Ascending aorta (tissue), 2 donors: ENCODE measurements at regions not wholly inside any gene's neighbourhood (a gene's known extent, or its start where the extent isn't known, plus 50 kb on each side); places are given as distances from the start of the nearest gene placed in this dataset.

Source experiments
- DNase-seq, 2 donors: peaks; one replicate each; pipeline ENCODE4 v3.0.0-alpha.2; 2019; ENCODE audit warnings: low spot score in 2 of 2
- H3K27ac ChIP-seq, 2 donors: fragments of 200-600 bp; sonication (generic); one replicate each; pipeline ENCODE4 v1.5.1; 2016 to 2017; ENCODE audit warnings: mild to moderate bottlenecking in 1 of 2
- H3K27me3 ChIP-seq: fragments of 200-600 bp; sonication (generic); one replicate; pipeline ENCODE4 v1.5.1; 2017
- H3K36me3 ChIP-seq, 2 donors: fragments of 200-600 bp; sonication (generic); one replicate each; pipeline ENCODE4 v1.5.1; 2016
- H3K4me1 ChIP-seq, 2 donors: fragments of 200-600 bp; sonication (generic); one replicate each; pipeline ENCODE4 v1.5.1; 2016 to 2017; ENCODE audit warnings: mild to moderate bottlenecking in 1 of 2
- H3K4me3 ChIP-seq, 2 donors: fragments of 200-600 bp; sonication (generic); one replicate each; pipeline ENCODE4 v1.5.1; 2016 to 2017; ENCODE audit warnings: mild to moderate bottlenecking in 1 of 2
- H3K9me3 ChIP-seq, 2 donors: fragments of 200-600 bp; sonication (generic); one replicate each; pipeline ENCODE4 v1.5.1; 2016
- CTCF ChIP-seq, 3 experiments: fragments of 200-600 bp in 2 of 3; fragments of 450-650 bp in 1 of 3; sonication (generic) in 2 of 3; IDR thresholded peaks; one replicate each; pipeline ENCODE4 v1.5.1; 2016 to 2019; ENCODE audit warnings: antibody characterized with exemption in 3 of 3, mild to moderate bottlenecking in 1 of 3, moderate library complexity in 1 of 3
- intact Hi-C: fragments of 100-400 bp; cut with DNase I; formaldehyde crosslinking; loops from one replicate; pipeline ENCODE4 v1.15.1; 2023

GRCh38 chr2:157203651-157204050 is 53.9 kb upstream of the GALNT5 start:
- no peak for TF ChIP-seq CTCF (IDR thresholded peaks at IDR 0.05)
- intact Hi-C loops: no loop called here
- DNase-seq: no peak

DNA sequence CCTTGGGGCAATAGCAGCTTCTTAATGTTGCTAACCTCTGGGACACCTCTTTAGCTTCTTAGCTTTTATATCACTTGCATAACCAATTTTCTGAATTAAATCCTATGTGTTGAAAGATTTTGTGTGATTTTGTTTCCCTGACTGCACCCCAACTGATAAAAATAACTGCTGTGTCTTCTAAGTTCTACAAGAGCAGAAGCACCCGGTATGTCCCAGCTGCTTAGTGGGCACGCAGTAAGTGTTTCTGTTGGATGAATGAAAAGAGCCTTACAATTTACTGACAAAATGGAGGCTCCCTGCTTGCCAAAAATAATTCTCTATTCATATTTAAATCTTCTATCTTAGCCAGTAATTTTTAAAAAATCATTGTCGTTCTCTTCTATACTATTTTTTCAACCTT is 53.1 kb upstream of the GALNT5 start:
- no peaks in the 10 kb centered on the region for H3K4me1 ChIP-seq

More at GRCh38 chr2:157203651-157204050, 53.9 kb upstream of the GALNT5 start:
- Histone ChIP-seq H3K4me3 (no peak overlapping the region), H3K9me3 (no peaks in the 10 kb centered on the region), H3K4me1 (no peaks in the 10 kb centered on the region), H3K36me3 (no peaks in the 10 kb centered on the region), H3K27ac (no peak overlapping the region), H3K27me3 (no peaks in the 10 kb centered on the region)

DNA sequence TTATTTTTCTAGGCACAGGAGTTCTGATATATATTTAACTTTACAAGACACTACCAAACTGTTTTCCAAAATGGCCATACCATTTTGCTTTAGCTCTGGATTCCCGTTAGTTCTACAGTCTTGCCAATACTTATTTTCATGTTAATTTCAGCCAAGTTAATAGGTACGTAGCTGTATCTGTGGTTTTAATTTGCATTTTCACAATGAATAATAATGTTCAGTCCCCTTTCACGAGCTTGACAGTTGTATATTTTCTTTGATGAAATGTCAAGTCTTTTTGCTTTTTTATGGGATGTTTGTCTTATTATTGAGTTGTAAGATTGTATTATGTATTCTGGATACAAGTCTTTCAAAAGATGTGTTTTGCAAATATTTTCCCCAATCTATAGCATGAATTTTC is 50.6 kb upstream of the GALNT5 start:
- Histone ChIP-seq H3K27me3 (no peaks in the 10 kb centered on the region), H3K4me1 (no peaks in the 10 kb centered on the region), H3K27ac (no peak overlapping the region), H3K36me3 (no peaks in the 10 kb centered on the region), H3K9me3 (no peaks in the 10 kb centered on the region), H3K4me3 (no peak overlapping the region)
- intact Hi-C loops: no loop called here
- no peak for DNase-seq
- TF ChIP-seq CTCF (IDR thresholded peaks at IDR 0.05): no peak

More for the DNA sequence above, 53.1 kb upstream of the GALNT5 start:
- Histone ChIP-seq H3K36me3 (no peaks in the 10 kb centered on the region), H3K27ac (no peak overlapping the region), H3K4me3 (no peak overlapping the region), H3K9me3 (no peaks in the 10 kb centered on the region), H3K27me3 (no peaks in the 10 kb centered on the region)
- no peak for DNase-seq
- TF ChIP-seq CTCF (IDR thresholded peaks at IDR 0.05): no peak
- intact Hi-C loops: no loop called here
